Fibroblast of skin of left biceps (primary cell): ENCODE measurements at regions not wholly inside any gene's neighbourhood (a gene's known extent, or its start where the extent isn't known, plus 50 kb on each side); places are given as distances from the start of the nearest gene placed in this dataset.
"Not testable (repeated sequence)": the region's sequence is repeated elsewhere in the genome, so short reads cannot be mapped to it uniquely, and the experiment has no call there.

Experiments
- DNase-seq, 2 experiments: peaks; one replicate each; pipeline ENCODE4 v3.0.0-alpha.2; 2013; ENCODE audit warnings: low read depth in 2 of 2

- no peak for DNase-seq
Observed at GRCh38 chr4:38279077-38279476, 318.9 kb downstream of the PTTG2 start.

GRCh38 chr4:38279650-38280322 lies 319.6 kb downstream of the PTTG2 start:
- DNase-seq: no peak

- no peak for DNase-seq
Observed at GRCh38 chr4:38280323-38280706, 320.1 kb downstream of the PTTG2 start.

GRCh38 chr4:38281371-38282071 lies 321.3 kb downstream of the PTTG2 start:
- peak in 1 of 2 experiments; percentile 6 for DNase-seq

- no peak for DNase-seq
Observed at GRCh38 chr4:38283724-38284123, 323.5 kb downstream of the PTTG2 start.

- peak in 1 of 2 experiments; percentile 10 for DNase-seq
Observed at GRCh38 chr4:38284294-38285030, 324.3 kb downstream of the PTTG2 start.

GRCh38 chr4:38287101-38287851 lies 327.1 kb downstream of the PTTG2 start:
- no peak for DNase-seq

- no peak for DNase-seq
Observed at GRCh38 chr4:38289553-38289952, 329.4 kb downstream of the PTTG2 start.

GRCh38 chr4:38290366-38290765 lies 330.2 kb downstream of the PTTG2 start:
- peak in 1 of 2 experiments; percentile 25 for DNase-seq

GRCh38 chr4:38290914-38291313 lies 330.7 kb downstream of the PTTG2 start:
- DNase-seq: no peak

GRCh38 chr4:38292529-38292928 lies 332.3 kb downstream of the PTTG2 start:
- no peak for DNase-seq

- no peak for DNase-seq
Observed at GRCh38 chr4:38294238-38294637, 334.0 kb downstream of the PTTG2 start.

- DNase-seq: no peak
Observed at GRCh38 chr4:38297061-38297460, 336.9 kb downstream of the PTTG2 start.

GRCh38 chr4:38298868-38299713 lies 338.9 kb downstream of the PTTG2 start:
- no peak for DNase-seq

- no peak for DNase-seq
Observed at GRCh38 chr4:38302910-38303309, 342.7 kb downstream of the PTTG2 start.

GRCh38 chr4:38304460-38304859 lies 344.3 kb downstream of the PTTG2 start:
- not testable (repeated sequence) for DNase-seq

GRCh38 chr4:38306482-38307071 lies 346.4 kb downstream of the PTTG2 start:
- DNase-seq: no peak

GRCh38 chr4:38308728-38309311 lies 348.6 kb downstream of the PTTG2 start:
- no peak for DNase-seq

- no peak for DNase-seq
Observed at GRCh38 chr4:38309471-38309870, 349.3 kb downstream of the PTTG2 start.

- DNase-seq: no peak
Observed at GRCh38 chr4:38310446-38311043, 350.3 kb downstream of the PTTG2 start.
